Fibroblast of lung (primary cell): ENCODE measurements at regions not wholly inside any gene's neighbourhood (a gene's known extent, or its start where the extent isn't known, plus 50 kb on each side); places are given as distances from the start of the nearest gene placed in this dataset.

Source experiments
- DNase-seq, 2 donors: peaks; one replicate each; pipeline versions ENCODE4 v3.0.0 to v3.0.0-alpha.2; 2010; ENCODE audit warnings: low read depth in 2 of 2
- H2AFZ ChIP-seq: 2 replicates; pipeline ENCODE4 v1.5.1; 2012; ENCODE audit warnings: low read length, control low read depth, inconsistent platforms
- H3K27ac ChIP-seq: 2 replicates; pipeline ENCODE4 v1.5.1; 2011; ENCODE audit warnings: low read length, control low read depth; ENCODE audit not compliant: insufficient read depth
- H3K27me3 ChIP-seq: 2 replicates; pipeline ENCODE4 v1.5.1; 2011; ENCODE audit warnings: mild to moderate bottlenecking, low read length; ENCODE audit not compliant: control insufficient read depth, insufficient read depth
- H3K36me3 ChIP-seq: 2 replicates; pipeline ENCODE4 v1.5.1; 2011; ENCODE audit warnings: low read length; ENCODE audit not compliant: control insufficient read depth, insufficient read depth
- H3K4me1 ChIP-seq: 2 replicates; pipeline ENCODE4 v1.5.1; 2011; ENCODE audit warnings: low read length; ENCODE audit not compliant: control insufficient read depth, insufficient read depth; ENCODE audit errors: extremely low read depth
- H3K4me2 ChIP-seq: 2 replicates; pipeline ENCODE4 v1.5.1; 2011; ENCODE audit warnings: low read length, control low read depth; ENCODE audit not compliant: insufficient read depth; ENCODE audit errors: extremely low read depth
- H3K4me3 ChIP-seq, 4 experiments: fragments of 200-600 bp in 1 of 4; sonication (generic) in 1 of 4; replicated peaks in 1 of 4; 2 replicates each; pipeline ENCODE4 v1.5.1; 2011 to 2016; ENCODE audit warnings: low read length in 4 of 4, low read depth in 3 of 4, mild to moderate bottlenecking in 3 of 4, control low read depth in 2 of 4, inconsistent platforms in 1 of 4, mixed read lengths in 1 of 4; ENCODE audit not compliant: insufficient read depth in 1 of 4; ENCODE audit errors: control extremely low read depth in 1 of 4
- H3K79me2 ChIP-seq: 2 replicates; pipeline ENCODE4 v1.5.1; 2012; ENCODE audit warnings: mild to moderate bottlenecking, low read length, inconsistent platforms; ENCODE audit not compliant: control insufficient read depth, insufficient read depth
- H3K9ac ChIP-seq: 2 replicates; pipeline ENCODE4 v1.5.1; 2011; ENCODE audit warnings: mild to moderate bottlenecking, low read length, control low read depth; ENCODE audit not compliant: insufficient read depth
- H3K9me3 ChIP-seq: 2 replicates; pipeline ENCODE4 v1.5.1; 2012; ENCODE audit warnings: low read depth, low read length; ENCODE audit not compliant: control insufficient read depth, insufficient read depth
- H4K20me1 ChIP-seq: 2 replicates; pipeline ENCODE4 v1.5.1; 2011; ENCODE audit warnings: low read length; ENCODE audit not compliant: control insufficient read depth, insufficient read depth; ENCODE audit errors: extremely low read depth
- EZH2 ChIP-seq: IDR thresholded peaks from 2 replicates; pipeline ENCODE4 v1.5.1; 2012; ENCODE audit warnings: low read length, control low read depth, mild to moderate bottlenecking; ENCODE audit errors: missing control alignments
- TF ChIP-seq, protein P1 (sequence below), 2 donors: IDR thresholded peaks in 1 of 2; conservative IDR thresholded peaks in 1 of 2; 1 replicate in 1 of 2; 2 replicates in 1 of 2; pipeline ENCODE4 v1.5.1; 2011 to 2012; ENCODE audit warnings: low read length in 2 of 2, control low read depth in 1 of 2, inconsistent platforms in 1 of 2, low read depth in 1 of 2, mild to moderate bottlenecking in 1 of 2

DNA sequence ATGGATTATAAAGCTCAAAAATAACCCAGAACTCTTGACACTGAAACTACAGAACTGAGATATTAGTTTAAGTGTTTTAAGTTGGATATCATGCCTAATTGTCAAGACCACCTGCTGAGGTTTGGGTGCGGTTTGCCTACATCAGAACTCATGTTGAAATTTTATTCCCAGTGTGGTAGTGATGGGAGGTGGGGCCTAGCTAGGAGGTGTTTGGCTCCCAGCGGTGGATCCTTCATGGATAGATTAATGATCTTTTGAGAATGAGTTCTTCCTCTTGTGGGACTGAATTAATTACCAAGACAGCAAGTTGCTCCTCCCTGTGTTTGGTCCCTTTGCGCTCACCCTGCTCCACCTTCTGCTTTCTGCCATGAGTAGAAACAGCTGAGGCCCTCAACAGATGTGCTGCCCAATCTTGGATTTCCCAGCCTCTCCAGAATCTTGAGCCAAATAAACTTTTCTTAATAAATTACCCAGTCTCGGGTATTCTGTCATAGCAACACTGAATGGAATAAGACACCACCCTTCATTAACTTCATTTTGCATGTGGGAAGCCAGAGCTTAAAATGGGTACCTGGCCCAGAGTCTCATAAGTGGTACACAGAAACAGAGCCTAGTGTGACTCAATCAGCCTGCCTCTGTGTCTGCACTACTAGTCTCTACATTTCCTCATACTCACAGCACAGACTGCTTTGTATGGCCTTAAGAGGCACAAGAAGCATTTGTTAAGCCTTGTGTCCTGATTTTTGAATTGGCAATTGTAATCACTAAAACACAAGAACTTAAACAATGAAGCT is 158.4 kb downstream of the IBTK start:
- Histone ChIP-seq H3K27ac (no peak overlapping the region), H3K79me2 (no peaks in the 10 kb centered on the region), H3K36me3 (no peaks in the 10 kb centered on the region), H3K9me3 (no peaks in the 10 kb centered on the region), H3K4me2 (no peak overlapping the region), H3K4me1 (no peaks in the 10 kb centered on the region), H4K20me1 (no peaks in the 10 kb centered on the region), H3K4me3 (no peak overlapping the region), H2AFZ (no peak overlapping the region), H3K9ac (no peak overlapping the region), H3K27me3 (no peaks in the 10 kb centered on the region)
- no peak for TF ChIP-seq EZH2
- TF ChIP-seq, protein P1, sequence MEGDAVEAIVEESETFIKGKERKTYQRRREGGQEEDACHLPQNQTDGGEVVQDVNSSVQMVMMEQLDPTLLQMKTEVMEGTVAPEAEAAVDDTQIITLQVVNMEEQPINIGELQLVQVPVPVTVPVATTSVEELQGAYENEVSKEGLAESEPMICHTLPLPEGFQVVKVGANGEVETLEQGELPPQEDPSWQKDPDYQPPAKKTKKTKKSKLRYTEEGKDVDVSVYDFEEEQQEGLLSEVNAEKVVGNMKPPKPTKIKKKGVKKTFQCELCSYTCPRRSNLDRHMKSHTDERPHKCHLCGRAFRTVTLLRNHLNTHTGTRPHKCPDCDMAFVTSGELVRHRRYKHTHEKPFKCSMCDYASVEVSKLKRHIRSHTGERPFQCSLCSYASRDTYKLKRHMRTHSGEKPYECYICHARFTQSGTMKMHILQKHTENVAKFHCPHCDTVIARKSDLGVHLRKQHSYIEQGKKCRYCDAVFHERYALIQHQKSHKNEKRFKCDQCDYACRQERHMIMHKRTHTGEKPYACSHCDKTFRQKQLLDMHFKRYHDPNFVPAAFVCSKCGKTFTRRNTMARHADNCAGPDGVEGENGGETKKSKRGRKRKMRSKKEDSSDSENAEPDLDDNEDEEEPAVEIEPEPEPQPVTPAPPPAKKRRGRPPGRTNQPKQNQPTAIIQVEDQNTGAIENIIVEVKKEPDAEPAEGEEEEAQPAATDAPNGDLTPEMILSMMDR (conservative IDR thresholded peaks at IDR 0.05 in 1 of 2, IDR thresholded peaks at IDR 0.05 in 1 of 2; ENCODE audit: low read depth in 1 of 2, low read length in 2 of 2) = no peak
- DNase-seq = no peak

DNA sequence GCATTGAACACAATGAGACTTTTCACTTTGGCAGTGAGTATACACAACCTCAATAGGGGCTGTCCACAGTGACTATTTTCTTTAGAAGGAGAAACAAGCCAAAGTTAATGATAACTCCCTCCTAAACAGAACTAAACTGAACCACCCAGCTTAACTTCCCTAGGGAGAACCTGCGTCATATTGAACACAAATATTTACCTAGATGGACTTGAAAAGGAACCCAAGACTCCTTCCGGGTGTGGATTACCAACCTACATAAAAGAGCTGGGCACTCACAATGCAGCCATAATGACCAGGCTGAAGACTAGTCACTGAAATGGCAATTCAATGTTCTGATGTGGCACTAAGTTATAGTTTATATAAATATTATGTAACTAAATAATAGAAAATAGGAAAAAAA is 160.6 kb downstream of the IBTK start:
- DNase-seq = no peak
- Histone ChIP-seq H3K4me2 (no peak overlapping the region), H4K20me1 (no peaks in the 10 kb centered on the region), H2AFZ (no peak overlapping the region), H3K27me3 (no peaks in the 10 kb centered on the region), H3K4me3 (no peak overlapping the region), H3K79me2 (no peaks in the 10 kb centered on the region), H3K36me3 (no peaks in the 10 kb centered on the region), H3K4me1 (no peaks in the 10 kb centered on the region), H3K9ac (no peak overlapping the region), H3K27ac (no peak overlapping the region), H3K9me3 (no peaks in the 10 kb centered on the region)
- TF ChIP-seq, protein P1 (conservative IDR thresholded peaks at IDR 0.05 in 1 of 2, IDR thresholded peaks at IDR 0.05 in 1 of 2; ENCODE audit: low read depth in 1 of 2, low read length in 2 of 2) = no peak
- no peak for TF ChIP-seq EZH2

DNA sequence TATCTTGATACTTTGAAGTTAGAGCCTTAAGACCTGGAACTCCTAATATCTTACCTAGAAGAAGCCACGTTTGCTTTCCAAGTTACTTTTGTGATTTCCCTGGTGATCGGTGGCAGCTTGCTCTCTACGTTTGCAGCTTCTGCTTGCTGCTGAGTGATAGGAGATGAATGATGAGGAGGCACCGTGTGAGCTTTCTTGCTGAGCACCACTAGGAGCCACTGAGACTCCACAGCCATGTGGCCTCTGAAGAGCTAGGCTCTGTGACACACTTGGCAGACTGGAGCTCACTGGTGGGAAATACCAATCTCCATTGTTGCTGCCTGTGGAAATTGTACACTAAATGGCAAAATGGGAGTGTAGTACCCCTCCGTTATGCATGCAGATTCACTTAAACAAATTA is 161.8 kb downstream of the IBTK start:
- TF ChIP-seq, protein P1 (conservative IDR thresholded peaks at IDR 0.05 in 1 of 2, IDR thresholded peaks at IDR 0.05 in 1 of 2; ENCODE audit: low read depth in 1 of 2, low read length in 2 of 2) = no peak
- no peak for TF ChIP-seq EZH2
- Histone ChIP-seq H3K9ac (no peak overlapping the region), H3K4me2 (no peak overlapping the region), H3K27ac (no peak overlapping the region), H4K20me1 (no peaks in the 10 kb centered on the region), H3K4me3 (no peak overlapping the region), H3K36me3 (no peaks in the 10 kb centered on the region), H3K9me3 (no peaks in the 10 kb centered on the region), H3K27me3 (no peaks in the 10 kb centered on the region), H3K79me2 (no peaks in the 10 kb centered on the region), H3K4me1 (no peaks in the 10 kb centered on the region), H2AFZ (peak overlapping the region; percentile 14)
- no peak for DNase-seq
